Activated CD8-positive, alpha-beta memory T cell treated with anti-CD3 and anti-CD28 coated beads for 1 hour (primary cell): ENCODE measurements at regions not wholly inside any gene's neighbourhood (a gene's known extent, or its start where the extent isn't known, plus 50 kb on each side); places are given as distances from the start of the nearest gene placed in this dataset.
"Not testable (repeated sequence)": the region's sequence is repeated elsewhere in the genome, so short reads cannot be mapped to it uniquely, and the experiment has no call there.

Experiments
- DNase-seq, 2 donors: peaks; one replicate each; pipeline ENCODE4 v3.0.0-alpha.2; 2020; ENCODE audit warnings: low read depth in 1 of 2; ENCODE audit errors: extremely low read depth in 1 of 2

GRCh38 chr15:69597061-69597592, 144.5 kb downstream of the RPLP1 start:
- no peak for DNase-seq

DNA sequence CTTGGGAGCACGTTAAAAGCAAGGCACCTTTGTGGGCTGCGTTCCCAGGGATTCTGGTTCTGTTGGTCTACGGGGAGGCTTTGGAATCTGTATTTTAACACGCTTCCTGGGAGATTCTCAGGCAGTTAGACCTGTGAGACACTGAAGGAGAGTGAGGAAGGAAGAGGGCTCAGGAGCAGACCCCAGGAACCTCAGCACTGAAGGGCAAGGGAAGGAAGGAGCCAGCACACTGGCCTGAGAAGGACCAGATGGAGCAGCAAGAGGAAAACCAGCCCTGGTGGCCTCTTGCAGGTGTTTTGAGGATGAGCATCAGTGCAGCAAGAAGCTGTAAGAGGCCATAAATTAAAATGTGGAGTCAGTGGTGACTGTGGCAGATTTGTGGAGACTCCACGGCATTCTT, 146.7 kb downstream of the RPLP1 start:
- DNase-seq: no peak

DNA sequence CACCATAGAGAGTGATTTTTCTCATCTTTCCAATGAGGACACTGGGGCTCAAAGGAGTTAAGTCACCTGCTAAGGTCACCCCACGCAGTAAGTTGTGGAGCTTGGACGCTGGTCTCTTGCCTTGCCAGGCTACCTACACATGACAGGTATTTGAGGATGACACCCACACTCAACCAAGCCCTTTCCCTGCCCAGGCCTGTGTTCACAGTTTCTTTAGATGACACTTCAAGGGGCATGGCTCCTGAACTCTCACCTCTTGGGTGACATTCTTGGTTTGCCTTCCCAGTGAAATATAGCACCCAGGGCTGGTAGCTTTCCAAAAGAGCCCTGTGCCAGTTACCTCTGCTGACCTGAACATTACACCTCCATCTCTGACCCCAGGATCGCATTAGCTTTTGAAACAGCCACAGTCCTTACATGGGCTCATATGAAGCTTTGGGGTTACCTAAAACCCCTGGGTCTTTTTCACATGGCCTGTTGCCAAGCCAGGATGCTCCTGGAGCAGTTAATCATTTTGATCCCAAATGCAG, 148.0 kb downstream of the RPLP1 start:
- DNase-seq: no peak

DNA sequence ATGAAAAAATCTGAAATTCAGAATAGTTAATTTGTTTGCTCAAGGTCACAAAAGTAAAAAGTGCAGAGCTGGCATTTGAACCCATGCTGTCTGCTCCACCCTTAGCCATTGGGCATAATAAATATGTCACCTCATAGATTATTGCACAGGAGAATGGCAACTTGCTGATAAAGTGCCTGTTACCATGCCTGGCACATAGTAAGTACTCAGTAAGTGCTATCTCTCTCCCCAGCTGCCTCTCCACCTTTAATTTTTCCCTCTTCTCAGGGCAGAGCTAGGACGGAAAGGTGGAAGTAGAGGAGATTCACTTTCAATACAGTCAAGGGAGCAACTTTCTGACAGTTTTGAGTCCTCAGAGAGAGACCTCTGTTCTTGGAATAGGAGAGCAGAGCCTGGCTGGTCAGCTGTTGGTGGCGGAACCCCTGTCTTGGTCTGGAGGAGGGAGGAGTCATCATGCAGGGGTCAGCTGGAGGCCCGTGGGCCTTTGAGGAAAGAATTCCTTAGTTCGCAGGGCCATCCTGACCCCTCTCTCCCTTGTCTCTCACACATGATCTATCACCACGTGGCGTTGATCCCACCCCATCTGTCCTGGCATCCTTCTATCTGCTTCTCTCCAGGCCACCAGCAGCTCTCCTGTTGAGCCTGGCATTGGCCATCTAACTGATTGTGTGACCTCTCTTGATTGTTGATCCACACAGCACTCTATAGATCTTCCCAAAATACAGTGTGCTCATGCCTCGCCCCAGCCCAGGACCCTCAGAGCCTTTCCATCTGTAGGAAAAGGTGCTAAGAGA, 149.3 kb downstream of the RPLP1 start:
- no peak for DNase-seq

GRCh38 chr15:69602921-69603320, 150.3 kb downstream of the RPLP1 start:
- DNase-seq: no peak

- DNase-seq: no peak
Measured at GRCh38 chr15:69603369-69604071, 150.9 kb downstream of the RPLP1 start.

DNA sequence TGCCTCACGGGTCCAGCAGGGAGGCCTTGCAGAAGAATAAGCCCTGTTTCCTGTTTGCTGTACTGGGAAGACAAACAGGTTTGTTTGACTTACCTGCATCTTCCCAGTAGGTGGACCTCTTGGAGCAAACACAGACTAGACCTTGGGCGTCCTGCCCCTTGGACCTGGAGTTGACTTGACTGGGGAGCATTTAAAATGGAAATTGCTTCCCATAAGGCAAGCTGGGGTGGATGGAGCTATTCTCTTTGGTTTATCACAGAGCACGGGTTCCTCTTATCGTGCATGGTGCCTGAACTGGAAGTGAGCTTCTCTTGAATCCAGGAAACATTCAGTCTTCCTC, 151.4 kb downstream of the RPLP1 start:
- DNase-seq: no peak

DNA sequence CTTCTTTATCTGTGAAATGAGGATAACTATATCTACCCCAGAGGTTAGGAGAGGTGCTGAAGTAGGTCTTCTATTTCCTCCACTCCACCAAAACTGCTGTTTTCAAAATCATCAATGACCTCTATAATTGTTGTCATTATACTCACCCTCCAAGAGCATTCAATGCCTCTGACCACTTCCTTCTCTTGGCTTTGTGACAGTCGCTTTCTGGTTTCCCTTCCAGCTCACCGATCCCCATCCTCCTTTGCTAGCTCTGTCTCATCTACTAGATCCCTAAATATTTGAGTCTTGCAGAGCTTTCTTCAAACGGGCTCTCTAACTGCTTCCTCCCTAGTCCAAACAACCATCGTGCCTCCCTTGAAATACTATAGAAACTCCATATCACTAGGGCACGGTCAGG, 153.5 kb downstream of the RPLP1 start:
- DNase-seq: no peak

- DNase-seq: no peak
Measured at GRCh38 chr15:69606921-69607500, 154.4 kb downstream of the RPLP1 start.

DNA sequence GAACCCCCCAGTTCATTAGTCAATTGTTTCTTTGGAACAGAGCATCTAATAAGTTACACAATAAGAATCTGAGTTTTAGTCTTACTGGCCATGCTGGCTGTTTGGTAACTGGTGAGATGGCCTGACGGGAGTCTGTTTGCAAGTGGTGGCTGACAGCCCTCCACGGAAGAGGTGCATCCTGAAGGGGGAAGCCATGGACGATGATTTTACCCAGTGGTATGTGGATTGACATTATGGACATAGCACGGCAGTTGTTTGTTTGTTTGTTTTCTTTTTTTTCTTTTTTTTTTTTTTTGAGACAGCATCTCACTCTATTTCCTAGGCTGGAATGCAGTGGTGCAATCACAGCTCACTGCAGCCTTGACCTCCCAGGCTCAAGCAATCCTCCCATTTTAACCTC, 156.0 kb downstream of the RPLP1 start:
- DNase-seq: no peak

DNA sequence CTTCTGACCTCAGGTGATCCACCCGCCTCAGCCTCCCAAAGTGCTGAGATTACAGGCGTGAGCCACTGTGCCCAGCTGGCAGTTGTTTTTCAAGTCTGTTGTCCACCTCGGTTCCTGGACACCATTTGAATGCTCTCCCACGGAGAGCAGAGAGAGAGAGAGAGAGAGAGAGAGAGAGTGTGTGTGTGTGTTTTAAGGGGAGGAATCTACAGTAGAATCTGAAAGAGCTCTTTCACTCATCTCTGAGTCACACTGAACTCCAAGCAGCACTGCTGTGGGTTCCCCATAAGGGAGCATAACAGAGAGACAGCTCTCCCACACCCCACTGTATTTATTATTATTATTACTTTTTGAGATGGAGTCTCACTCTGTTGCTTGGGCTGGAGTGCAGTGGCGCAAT, 156.6 kb downstream of the RPLP1 start:
- DNase-seq: no peak

DNA sequence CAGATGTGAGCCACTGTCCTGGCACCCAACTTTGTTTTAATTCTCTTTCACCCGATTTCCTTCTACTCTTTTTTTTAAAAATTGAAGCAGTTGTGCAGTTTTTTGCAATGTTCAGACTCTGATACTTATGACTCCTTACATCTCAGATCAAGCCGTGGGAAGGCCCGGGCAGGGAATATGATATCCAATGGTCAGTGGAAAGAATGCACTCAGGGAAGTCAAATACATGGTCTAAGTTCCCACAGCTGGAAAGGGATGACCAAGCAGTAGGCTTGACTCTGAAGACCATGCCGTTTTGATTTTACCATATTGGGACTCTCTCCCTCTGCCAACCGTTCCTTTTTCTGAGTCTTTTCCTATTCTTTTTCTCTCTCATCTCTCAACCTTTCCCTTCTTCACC, 157.2 kb downstream of the RPLP1 start:
- DNase-seq: no peak

GRCh38 chr15:69610277-69610676, 157.7 kb downstream of the RPLP1 start:
- no peak for DNase-seq

DNA sequence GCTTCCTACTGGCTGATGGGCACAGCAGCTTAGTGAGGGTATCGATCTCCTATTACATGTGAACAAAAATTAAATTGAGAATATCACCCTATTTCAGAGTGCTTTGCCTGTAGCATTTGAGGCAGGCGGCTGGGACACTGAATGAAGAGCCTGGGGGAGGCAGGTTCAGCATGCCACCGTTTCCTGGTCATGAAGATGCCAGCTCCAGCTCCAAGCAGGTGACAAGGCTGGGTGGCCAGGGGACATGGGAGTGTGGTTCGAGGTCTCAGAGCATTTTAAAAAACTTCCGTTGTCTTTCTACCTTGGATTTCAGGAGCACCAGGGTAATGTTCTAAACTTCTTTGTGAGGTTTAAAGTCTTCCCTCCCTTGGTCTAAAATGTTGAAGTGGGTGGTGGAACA, 158.2 kb downstream of the RPLP1 start:
- no peak for DNase-seq

GRCh38 chr15:69612112-69612511, 159.5 kb downstream of the RPLP1 start:
- DNase-seq: no peak

DNA sequence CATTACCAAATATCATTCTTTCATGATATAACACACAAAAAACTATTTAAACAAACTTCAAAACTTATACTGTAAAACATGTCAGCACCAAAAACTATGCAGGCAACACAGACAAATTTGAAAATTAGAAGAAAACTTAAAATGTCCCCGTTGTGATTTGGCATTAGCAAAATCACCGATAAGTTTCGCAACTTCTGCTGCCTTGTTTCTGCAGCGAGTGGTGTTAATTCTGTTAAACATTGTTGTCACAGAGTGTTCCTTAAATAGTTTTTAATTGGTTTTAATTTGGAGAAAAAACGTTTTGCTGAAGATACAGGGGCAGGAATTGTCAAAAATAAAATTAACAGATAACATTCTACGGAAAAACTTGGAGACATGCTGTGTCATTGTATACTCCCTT, 160.6 kb downstream of the RPLP1 start:
- DNase-seq: no peak

- no peak for DNase-seq
Measured at GRCh38 chr15:69613988-69614387, 161.4 kb downstream of the RPLP1 start.

- DNase-seq: no peak
Measured at GRCh38 chr15:69615736-69616135, 163.1 kb downstream of the RPLP1 start.

GRCh38 chr15:69616558-69616957, 163.9 kb downstream of the RPLP1 start:
- no peak for DNase-seq

DNA sequence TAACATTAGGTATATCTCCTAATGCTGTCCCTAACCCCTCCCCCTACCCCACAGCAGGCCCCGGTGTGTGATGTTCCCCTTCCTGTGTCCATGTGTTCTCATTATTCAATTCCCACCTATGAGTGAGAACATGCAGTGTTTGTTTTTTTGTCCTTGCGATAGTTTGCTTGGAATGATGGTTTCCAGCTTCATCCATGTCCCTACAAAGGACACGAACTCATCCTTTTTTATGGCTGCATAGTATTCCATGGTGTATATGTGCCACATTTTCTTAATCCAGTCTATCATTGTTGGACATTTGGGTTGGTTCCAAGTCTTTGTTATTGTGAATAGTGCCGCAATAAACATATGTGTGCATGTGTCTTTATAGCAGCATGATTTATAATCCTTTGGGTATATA, 164.5 kb downstream of the RPLP1 start:
- not testable (repeated sequence) for DNase-seq

DNA sequence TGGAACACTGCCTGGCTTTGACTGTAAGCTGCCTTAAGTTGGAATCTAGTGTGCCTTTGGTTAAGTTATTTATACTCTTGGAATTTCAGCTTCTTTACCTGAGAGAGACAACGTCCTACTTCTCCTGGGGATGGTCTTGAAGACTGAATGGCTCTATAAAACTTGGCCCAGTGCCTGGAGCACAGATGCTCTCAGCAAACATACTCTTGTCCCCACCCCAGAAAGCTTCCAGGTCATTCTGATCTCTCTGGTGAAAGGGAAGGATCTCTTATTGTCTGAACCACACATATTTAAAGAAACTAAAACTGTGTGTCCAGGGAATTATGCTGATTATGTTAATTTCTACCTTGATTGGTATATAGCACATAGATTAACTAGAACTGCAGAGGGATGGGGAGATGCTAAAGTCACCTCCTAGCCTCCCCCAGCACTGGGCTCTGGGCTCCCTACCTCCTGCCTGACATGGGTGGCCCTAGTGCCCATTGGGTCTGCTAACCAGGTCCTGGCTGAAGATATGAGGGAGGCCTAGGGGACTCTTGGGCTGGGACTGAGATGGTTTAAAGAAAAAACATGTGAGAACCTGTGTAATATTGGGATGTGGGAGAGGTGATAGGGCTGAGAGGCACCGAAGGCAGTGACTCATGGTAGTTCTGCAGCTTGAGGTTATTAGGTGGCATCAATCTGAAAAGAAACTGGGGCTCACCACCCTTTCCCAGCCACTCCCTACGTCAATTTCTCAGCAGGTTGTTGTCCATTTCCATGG, 171.0 kb downstream of the RPLP1 start:
- DNase-seq: no peak
